Karpas-422 (cell line): ENCODE measurements at regions not wholly inside any gene's neighbourhood (a gene's known extent, or its start where the extent isn't known, plus 50 kb on each side); places are given as distances from the start of the nearest gene placed in this dataset.

ENCODE experiments used
- DNase-seq: peaks from one replicate; pipeline ENCODE4 v3.0.0-alpha.2; 2015
- H2AFZ ChIP-seq: fragments of 200-600 bp; sonication (generic); 2 replicates; pipeline ENCODE4 v1.6.1; 2014; ENCODE audit warnings: antibody characterized with exemption, low read length, mixed read lengths
- H3K27ac ChIP-seq: fragments of 200-600 bp; sonication (generic); 2 replicates; pipeline ENCODE4 v1.5.1; 2014; ENCODE audit warnings: mild to moderate bottlenecking, low read length, moderate library complexity
- H3K27me3 ChIP-seq: fragments of 200-600 bp; sonication (generic); 2 replicates; pipeline ENCODE4 v1.6.1; 2014; ENCODE audit warnings: low read length, mixed read lengths
- H3K36me3 ChIP-seq: fragments of 200-600 bp; sonication (generic); 2 replicates; pipeline ENCODE4 v1.6.1; 2014; ENCODE audit warnings: low read length, mixed read lengths; ENCODE audit not compliant: insufficient read depth
- H3K4me1 ChIP-seq: fragments of 200-600 bp; sonication (generic); 2 replicates; pipeline ENCODE4 v1.6.1; 2014; ENCODE audit warnings: mild to moderate bottlenecking, low read length, mixed read lengths
- H3K4me2 ChIP-seq: fragments of 200-600 bp; sonication (generic); 2 replicates; pipeline ENCODE4 v1.6.1; 2014; ENCODE audit warnings: low read length, low read depth, mild to moderate bottlenecking; ENCODE audit not compliant: poor library complexity, severe bottlenecking
- H3K4me3 ChIP-seq: fragments of 200-600 bp; sonication (generic); 2 replicates; pipeline ENCODE4 v1.5.1; 2014; ENCODE audit warnings: mild to moderate bottlenecking, antibody characterized with exemption, low read length, mixed read lengths
- H3K79me2 ChIP-seq: fragments of 200-600 bp; sonication (generic); 2 replicates; pipeline ENCODE4 v1.6.1; 2014; ENCODE audit warnings: mild to moderate bottlenecking, low read length, mixed read lengths
- H3K9ac ChIP-seq: fragments of 200-600 bp; sonication (generic); 2 replicates; pipeline ENCODE4 v1.6.0; 2014; ENCODE audit warnings: low read length
- H3K9me2 ChIP-seq: fragments of 200-600 bp; sonication (generic), shearing (Covaris generic); replicated peaks from 2 replicates; pipeline ENCODE4 v1.6.0; 2014; ENCODE audit warnings: mild to moderate bottlenecking, low read length, moderate library complexity; ENCODE audit not compliant: insufficient read depth
- H3K9me3 ChIP-seq: fragments of 300-700, 200-600 bp; sonication (generic); 2 replicates; pipeline ENCODE4 v1.6.1; 2014; ENCODE audit warnings: low read length, mixed read lengths
- H4K20me1 ChIP-seq: fragments of 200-600 bp; sonication (generic); 2 replicates; pipeline ENCODE4 v1.6.1; 2014; ENCODE audit warnings: mild to moderate bottlenecking, antibody characterized with exemption, low read length, low read depth; ENCODE audit not compliant: insufficient read depth

- H3K9me3 ChIP-seq, result no peaks in the 10 kb centered on the region
- H4K20me1 ChIP-seq, result no peaks in the 10 kb centered on the region
- H3K4me1 ChIP-seq, result no peaks in the 10 kb centered on the region
- no peak overlapping the region for H3K4me3 ChIP-seq
- DNase-seq, result no peak
- no peak overlapping the region for H3K9ac ChIP-seq
- no peak overlapping the region for H3K4me2 ChIP-seq
- H2AFZ ChIP-seq, result no peak overlapping the region
- no peaks in the 10 kb centered on the region for H3K9me2 ChIP-seq
- H3K27me3 ChIP-seq, result no peaks in the 10 kb centered on the region
- H3K79me2 ChIP-seq, result no peaks in the 10 kb centered on the region
- no peak overlapping the region for H3K27ac ChIP-seq
- H3K36me3 ChIP-seq, result no peaks in the 10 kb centered on the region
Measured at GRCh38 chr1:102562380-102562779, 545.9 kb downstream of the COL11A1 start.

DNA sequence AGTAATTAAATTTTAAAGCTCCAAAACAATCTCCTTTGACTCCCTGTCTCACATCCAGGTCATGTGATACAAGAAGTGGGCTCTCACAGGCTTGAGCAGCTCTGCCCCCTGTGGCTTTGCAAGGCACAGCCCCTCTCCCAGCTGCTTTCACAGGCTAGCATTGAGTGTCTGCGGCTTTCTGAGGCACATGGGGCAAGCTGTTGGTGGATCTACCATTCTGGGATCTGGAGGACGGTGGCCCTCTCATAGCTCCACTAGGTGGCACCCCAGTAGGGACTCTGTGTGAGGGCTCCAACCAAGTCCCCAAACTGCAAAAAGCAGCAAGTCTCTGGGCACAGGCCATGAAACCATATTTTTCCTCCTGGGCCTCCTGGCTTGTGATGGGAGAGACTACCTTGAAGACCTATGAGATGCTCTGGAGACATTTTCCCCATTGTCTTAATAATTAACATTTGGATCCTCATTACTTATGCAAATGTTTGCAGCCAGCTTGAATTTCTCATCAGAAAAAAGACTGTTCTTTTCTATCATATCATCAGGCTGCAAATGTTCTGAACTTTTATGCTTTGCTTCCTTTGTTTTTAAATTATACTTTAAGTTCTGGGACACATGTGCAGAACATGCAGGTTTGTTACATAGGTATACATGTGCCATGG, 554.1 kb upstream of the OLFM3 start:
- Histone ChIP-seq H3K4me3 (no peak overlapping the region), H3K79me2 (no peaks in the 10 kb centered on the region), H3K27ac (no peak overlapping the region), H3K9ac (no peak overlapping the region), H2AFZ (no peak overlapping the region), H3K4me2 (no peak overlapping the region), H4K20me1 (no peaks in the 10 kb centered on the region), H3K9me2 (no peaks in the 10 kb centered on the region), H3K27me3 (no peaks in the 10 kb centered on the region), H3K4me1 (no peaks in the 10 kb centered on the region), H3K9me3 (no peaks in the 10 kb centered on the region), H3K36me3 (no peaks in the 10 kb centered on the region)
- DNase-seq, result peak; percentile 71

DNA sequence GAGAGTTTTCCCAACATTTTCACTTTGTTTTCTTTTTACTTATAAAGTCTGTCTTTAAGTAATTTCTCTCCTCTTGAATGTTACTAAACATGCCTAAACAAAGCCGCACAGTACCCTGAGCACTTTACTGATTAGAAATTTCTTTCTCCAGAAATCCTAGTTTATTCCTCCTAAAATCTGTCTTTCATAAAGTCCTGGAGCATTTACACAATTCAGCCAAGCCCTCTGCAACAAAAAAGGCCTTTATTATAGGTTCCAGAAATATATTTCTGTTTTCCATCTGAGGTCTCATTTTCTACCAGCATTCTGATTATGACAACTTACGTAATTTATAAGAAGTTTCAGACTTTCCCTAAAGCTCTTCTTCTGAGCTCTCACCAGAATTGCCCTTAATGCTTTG, 549.5 kb upstream of the OLFM3 start:
- Histone ChIP-seq H3K36me3 (no peaks in the 10 kb centered on the region), H3K4me1 (no peaks in the 10 kb centered on the region), H3K9me3 (no peaks in the 10 kb centered on the region), H3K9me2 (no peaks in the 10 kb centered on the region), H4K20me1 (no peaks in the 10 kb centered on the region), H2AFZ (no peak overlapping the region), H3K79me2 (no peaks in the 10 kb centered on the region), H3K4me2 (no peak overlapping the region), H3K9ac (no peak overlapping the region), H3K27me3 (no peaks in the 10 kb centered on the region), H3K4me3 (no peak overlapping the region), H3K27ac (no peak overlapping the region)
- no peak for DNase-seq

DNA sequence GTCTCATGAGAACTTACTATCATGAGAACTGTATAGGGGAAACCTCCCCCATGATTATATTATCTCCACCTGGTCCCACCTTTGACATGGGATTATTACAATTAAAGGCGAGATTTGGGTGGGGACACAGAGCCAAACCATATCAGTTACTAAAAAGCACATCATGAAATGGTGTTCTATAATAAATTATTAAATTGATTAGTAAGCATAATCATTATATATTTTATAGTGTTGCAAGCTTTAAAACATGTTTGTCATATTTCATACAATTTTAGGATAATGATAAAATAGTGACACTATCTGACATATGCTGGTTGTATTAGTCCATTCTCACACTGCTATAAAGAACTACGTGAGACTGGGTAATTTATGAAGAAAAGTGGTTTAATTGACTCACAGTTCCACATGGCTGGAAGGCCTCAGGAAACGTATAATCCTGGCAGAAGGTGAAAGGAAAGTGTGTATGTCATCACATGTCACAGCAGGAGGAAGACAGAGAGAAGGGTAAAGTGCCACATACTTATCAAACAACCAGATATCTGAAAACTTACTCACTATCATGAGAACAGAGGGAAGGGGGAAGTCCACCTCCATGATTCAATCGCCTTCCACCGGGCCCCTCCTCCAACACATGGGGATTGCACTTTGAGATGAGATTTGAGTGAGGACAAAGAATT, 539.2 kb upstream of the OLFM3 start:
- H3K36me3 ChIP-seq, result no peaks in the 10 kb centered on the region
- no peaks in the 10 kb centered on the region for H3K4me1 ChIP-seq
- no peak overlapping the region for H3K4me2 ChIP-seq
- no peaks in the 10 kb centered on the region for H3K9me2 ChIP-seq
- H3K79me2 ChIP-seq, result no peaks in the 10 kb centered on the region
- DNase-seq, result no peak
- no peak overlapping the region for H3K4me3 ChIP-seq
- H3K9ac ChIP-seq, result no peak overlapping the region
- H3K27me3 ChIP-seq, result no peaks in the 10 kb centered on the region
- H3K9me3 ChIP-seq, result peaks cover 22% of the 10 kb centered on the region
- H2AFZ ChIP-seq, result no peak overlapping the region
- no peak overlapping the region for H3K27ac ChIP-seq
- H4K20me1 ChIP-seq, result no peaks in the 10 kb centered on the region

DNA sequence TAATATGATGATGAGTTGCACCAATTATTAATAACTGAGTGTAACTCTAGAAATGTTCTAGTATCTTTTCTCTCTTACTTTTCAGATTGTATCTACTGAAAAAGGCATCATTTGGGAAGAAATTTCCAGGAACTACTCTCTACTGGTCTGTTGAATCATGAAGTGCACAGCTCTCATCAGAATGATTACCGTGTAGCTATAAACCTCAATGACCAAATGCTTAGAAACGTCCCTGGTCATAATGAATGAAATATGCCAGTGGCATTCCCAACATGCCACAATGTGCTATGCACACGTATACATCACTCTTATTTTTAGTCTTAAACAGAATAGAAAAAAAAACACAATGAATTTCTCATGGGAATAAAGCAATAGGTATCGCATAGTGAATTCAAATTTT, 534.3 kb upstream of the OLFM3 start:
- H3K9ac ChIP-seq, result no peak overlapping the region
- no peaks in the 10 kb centered on the region for H3K36me3 ChIP-seq
- no peaks in the 10 kb centered on the region for H3K4me1 ChIP-seq

DNA sequence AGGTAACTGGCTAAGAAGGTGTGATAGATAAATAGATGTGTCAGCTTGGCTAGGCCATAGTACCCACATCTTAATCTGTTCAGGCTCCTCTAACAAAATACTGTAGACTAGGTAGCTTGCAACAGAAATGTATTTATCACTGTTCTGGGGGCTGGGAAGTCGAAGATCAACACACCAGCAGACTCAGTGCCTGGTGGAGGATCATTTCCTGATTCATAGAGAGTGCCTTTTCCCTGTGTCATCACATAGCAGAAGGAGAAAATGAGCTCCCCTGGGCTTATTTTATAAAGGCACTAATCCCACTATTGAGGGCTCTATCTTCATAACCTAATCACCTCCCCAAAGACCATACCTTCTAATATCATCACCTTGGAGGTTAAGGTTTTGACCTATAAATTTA, 532.7 kb upstream of the OLFM3 start:
- Histone ChIP-seq H3K4me3 (no peak overlapping the region), H3K79me2 (no peaks in the 10 kb centered on the region), H4K20me1 (no peaks in the 10 kb centered on the region), H3K36me3 (no peaks in the 10 kb centered on the region), H3K9me2 (no peaks in the 10 kb centered on the region), H3K4me1 (no peaks in the 10 kb centered on the region), H3K9ac (no peak overlapping the region), H3K4me2 (no peak overlapping the region), H3K27ac (no peak overlapping the region), H3K27me3 (no peaks in the 10 kb centered on the region), H3K9me3 (peaks cover 13% of the 10 kb centered on the region), H2AFZ (no peak overlapping the region)
- DNase-seq, result no peak

More for the DNA sequence above, 534.3 kb upstream of the OLFM3 start:
- no peak overlapping the region for H2AFZ ChIP-seq
- no peak overlapping the region for H3K4me3 ChIP-seq
- H3K27ac ChIP-seq, result no peak overlapping the region
- H3K4me2 ChIP-seq, result no peak overlapping the region
- H3K9me2 ChIP-seq, result no peaks in the 10 kb centered on the region
- DNase-seq, result no peak
- H3K9me3 ChIP-seq, result peaks cover 13% of the 10 kb centered on the region
- no peaks in the 10 kb centered on the region for H3K79me2 ChIP-seq
- H3K27me3 ChIP-seq, result no peaks in the 10 kb centered on the region
- H4K20me1 ChIP-seq, result no peaks in the 10 kb centered on the region

DNA sequence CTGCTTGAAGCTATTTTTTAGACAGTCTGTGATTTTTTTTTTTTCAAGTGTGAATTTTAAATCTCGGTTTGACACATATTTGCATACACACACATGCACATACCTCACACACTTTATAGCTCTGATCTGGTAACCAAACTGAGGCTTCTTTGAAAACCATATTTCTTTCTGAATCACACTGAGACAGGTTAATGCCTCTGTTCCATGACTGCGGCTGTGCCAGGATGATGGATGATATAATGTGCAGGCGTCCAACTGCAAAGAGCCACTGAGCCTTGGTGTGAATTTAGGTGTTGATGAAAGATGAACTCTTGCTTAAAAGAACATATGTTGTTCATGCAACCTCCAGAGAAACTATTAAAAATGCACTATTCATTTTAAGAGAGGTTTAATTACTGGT, 504.0 kb upstream of the OLFM3 start:
- H3K27ac ChIP-seq, result no peak overlapping the region
- DNase-seq, result no peak

DNA sequence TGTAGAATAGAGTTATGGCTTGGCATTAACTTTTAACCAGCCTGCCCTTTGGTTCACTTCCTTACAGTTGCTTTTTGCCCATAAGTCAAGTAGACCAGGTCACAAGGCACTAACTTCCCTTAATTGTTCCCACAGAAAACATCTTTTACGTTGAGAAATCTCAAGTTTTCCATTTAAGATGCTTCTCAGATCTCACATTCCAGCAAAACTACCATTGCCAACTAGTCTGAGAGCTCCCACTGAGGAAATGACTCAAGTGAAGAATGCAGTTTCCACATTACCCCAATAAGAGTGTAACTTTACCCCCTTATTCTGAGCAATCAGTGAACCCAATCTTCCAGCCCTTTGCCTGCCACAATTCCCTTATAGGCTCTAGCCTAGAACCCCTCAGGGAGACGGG, 502.2 kb upstream of the OLFM3 start:
- Histone ChIP-seq H3K27ac (no peak overlapping the region), H3K4me3 (no peak overlapping the region), H3K36me3 (no peaks in the 10 kb centered on the region), H3K79me2 (no peaks in the 10 kb centered on the region), H3K4me1 (no peaks in the 10 kb centered on the region), H3K27me3 (no peaks in the 10 kb centered on the region), H2AFZ (no peak overlapping the region), H3K9me2 (no peaks in the 10 kb centered on the region), H3K9ac (no peak overlapping the region), H3K9me3 (no peaks in the 10 kb centered on the region), H3K4me2 (no peak overlapping the region), H4K20me1 (no peaks in the 10 kb centered on the region)
- DNase-seq, result no peak

More for the DNA sequence above, 504.0 kb upstream of the OLFM3 start:
- no peaks in the 10 kb centered on the region for H3K27me3 ChIP-seq
- no peaks in the 10 kb centered on the region for H3K36me3 ChIP-seq
- no peaks in the 10 kb centered on the region for H3K9me2 ChIP-seq
- no peak overlapping the region for H2AFZ ChIP-seq
- no peaks in the 10 kb centered on the region for H4K20me1 ChIP-seq
- H3K4me2 ChIP-seq, result no peak overlapping the region
- H3K9ac ChIP-seq, result no peak overlapping the region
- no peaks in the 10 kb centered on the region for H3K9me3 ChIP-seq
- H3K4me1 ChIP-seq, result no peaks in the 10 kb centered on the region
- H3K79me2 ChIP-seq, result no peaks in the 10 kb centered on the region
- H3K4me3 ChIP-seq, result no peak overlapping the region
